IMR-90 (cell line): ENCODE measurements at regions not wholly inside any gene's neighbourhood (a gene's known extent, or its start where the extent isn't known, plus 50 kb on each side); places are given as distances from the start of the nearest gene placed in this dataset.

ENCODE experiments used
- ATAC-seq: fragments of 200-7000 bp; cut with Tn5 transposase; 2 replicates; pipeline ENCODE4 v1.9.1; 2020; ENCODE audit warnings: low read depth, mild to moderate bottlenecking, moderate library complexity
- BruUV-seq: library from RNA; stranded (reverse); fragments of 400-500 nt; replicated peaks from 2 replicates; lab custom pipeline; 2021; lab: Mats Ljungman, UMichigan
- CTCF ChIA-PET: fragments of 300-600 bp; formaldehyde crosslinking; extraction: SDS; loops from one replicate; lab custom pipeline; 2021; ENCODE audit warnings: antibody characterized with exemption; lab: Yijun Ruan, JAX
- POLR2A ChIA-PET: fragments of 300-600 bp; sonication (Branson Sonifier 250); formaldehyde crosslinking; loops from one replicate; lab custom pipeline; 2022; ENCODE audit warnings: antibody characterized with exemption; ENCODE audit not compliant: unreplicated experiment; lab: Charles Lee
- DNase-seq: peaks from one replicate; pipeline ENCODE4 v3.0.0; 2013
- H2AFZ ChIP-seq: replicated peaks from 2 replicates; pipeline ENCODE3; 2013; ENCODE audit warnings: low read length, mild to moderate bottlenecking; ENCODE audit not compliant: poor library complexity
- H2AK5ac ChIP-seq: 2 replicates; pipeline ENCODE4 v1.6.1; 2013; ENCODE audit warnings: low read depth, low read length, inconsistent platforms
- H2AK9ac ChIP-seq: replicated peaks from 2 replicates; pipeline ENCODE3; 2013; ENCODE audit warnings: mild to moderate bottlenecking, low read depth, low read length, moderate library complexity; ENCODE audit not compliant: poor library complexity
- H2BK120ac ChIP-seq: 2 replicates; pipeline ENCODE4 v1.6.1; 2013; ENCODE audit warnings: low read depth, low read length, inconsistent platforms
- H2BK15ac ChIP-seq: 3 replicates; pipeline ENCODE4 v1.6.1; 2013; ENCODE audit warnings: low read depth, low read length, inconsistent platforms
- H2BK20ac ChIP-seq: 2 replicates; pipeline ENCODE4 v1.6.1; 2013; ENCODE audit warnings: low read depth, mild to moderate bottlenecking, inconsistent platforms, low read length, moderate library complexity
- H2BK5ac ChIP-seq: 2 replicates; pipeline ENCODE4 v1.6.1; 2013; ENCODE audit warnings: mild to moderate bottlenecking, low read depth, low read length, inconsistent platforms; ENCODE audit not compliant: poor library complexity, severe bottlenecking
- H3K14ac ChIP-seq: replicated peaks from 2 replicates; pipeline ENCODE4 v1.6.1; 2013; ENCODE audit warnings: low read depth, low read length, inconsistent platforms
- H3K18ac ChIP-seq: 2 replicates; pipeline ENCODE4 v1.6.1; 2013; ENCODE audit warnings: low read depth, low read length, control low read depth
- H3K23ac ChIP-seq: 2 replicates; pipeline ENCODE4 v1.6.1; 2013; ENCODE audit warnings: low read depth, low read length, inconsistent platforms
- H3K27ac ChIP-seq: 2 replicates; pipeline ENCODE4 v1.5.1; 2013; ENCODE audit warnings: mild to moderate bottlenecking, control low read depth, low read length; ENCODE audit not compliant: insufficient read depth
- H3K27me3 ChIP-seq: 2 replicates; pipeline ENCODE4 v1.6.1; 2013; ENCODE audit warnings: low read length; ENCODE audit not compliant: control insufficient read depth, insufficient read depth
- H3K36me3 ChIP-seq: 2 replicates; pipeline ENCODE4 v1.6.1; 2013; ENCODE audit warnings: low read length, mixed read lengths; ENCODE audit not compliant: control insufficient read depth, insufficient read depth
- H3K4ac ChIP-seq: 2 replicates; pipeline ENCODE4 v1.6.1; 2013; ENCODE audit warnings: low read depth, low read length, inconsistent platforms
- H3K4me1 ChIP-seq: 2 replicates; pipeline ENCODE4 v1.6.1; 2013; ENCODE audit warnings: low read length, mixed read lengths; ENCODE audit not compliant: control insufficient read depth, insufficient read depth
- H3K4me2 ChIP-seq: 2 replicates; pipeline ENCODE4 v1.6.1; 2013; ENCODE audit warnings: low read depth, mild to moderate bottlenecking, control low read depth, low read length, moderate library complexity
- H3K4me3 ChIP-seq: 2 replicates; pipeline ENCODE4 v1.5.1; 2013; ENCODE audit warnings: low read depth, mild to moderate bottlenecking, control low read depth, low read length, moderate library complexity; ENCODE audit not compliant: insufficient read depth
- H3K56ac ChIP-seq: 2 replicates; pipeline ENCODE4 v1.6.1; 2013; ENCODE audit warnings: low read length, inconsistent platforms; ENCODE audit not compliant: insufficient read depth; ENCODE audit errors: extremely low read depth
- H3K79me1 ChIP-seq, 2 experiments: 2 replicates each; pipeline ENCODE4 v1.6.1; 2013; ENCODE audit warnings: low read length in 2 of 2, inconsistent platforms in 1 of 2, low read depth in 1 of 2
- H3K9ac ChIP-seq: 2 replicates; pipeline ENCODE4 v1.6.1; 2013; ENCODE audit warnings: low read depth, low read length, control low read depth
- H3K9me1 ChIP-seq: 2 replicates; pipeline ENCODE4 v1.6.1; 2013; ENCODE audit warnings: low read length, inconsistent platforms; ENCODE audit not compliant: insufficient read depth
- H3K9me3 ChIP-seq: 2 replicates; pipeline ENCODE4 v1.6.1; 2013; ENCODE audit warnings: low read length; ENCODE audit not compliant: control insufficient read depth, insufficient read depth
- H4K20me1 ChIP-seq: 2 replicates; pipeline ENCODE4 v1.6.1; 2013; ENCODE audit warnings: low read length, inconsistent platforms; ENCODE audit not compliant: insufficient read depth
- H4K5ac ChIP-seq: 2 replicates; pipeline ENCODE4 v1.6.1; 2013; ENCODE audit warnings: mild to moderate bottlenecking, low read depth, low read length, control low read depth
- H4K8ac ChIP-seq, 2 experiments: 2 replicates each; pipeline ENCODE4 v1.6.1; 2013; ENCODE audit warnings: low read depth in 2 of 2, low read length in 2 of 2, control low read depth in 1 of 2, inconsistent platforms in 1 of 2
- H4K91ac ChIP-seq: 2 replicates; pipeline ENCODE4 v1.6.1; 2013; ENCODE audit warnings: low read depth, low read length, inconsistent platforms; ENCODE audit not compliant: insufficient read depth
- BHLHE40 ChIP-seq: fragments of 150-350 bp; IDR thresholded peaks from 2 replicates; pipeline ENCODE4 v1.6.1; 2016; ENCODE audit warnings: mild to moderate bottlenecking, low read depth, low read length
- CEBPB ChIP-seq: IDR thresholded peaks from 2 replicates; pipeline ENCODE4 v1.6.1; 2012; ENCODE audit warnings: low read depth, low read length, improper control_type of control experiment
- CHD1 ChIP-seq: IDR thresholded peaks from 2 replicates; pipeline ENCODE4 v1.6.1; 2012; ENCODE audit warnings: low read depth, low read length, improper control_type of control experiment
- CTCF ChIP-seq: conservative IDR thresholded peaks from 2 replicates; pipeline ENCODE4 v1.5.1; 2012; ENCODE audit warnings: mild to moderate bottlenecking, low read depth, low read length, improper control_type of control experiment
- FOS ChIP-seq: fragments of 150-350 bp; IDR thresholded peaks from 2 replicates; pipeline ENCODE4 v1.6.1; 2016; ENCODE audit warnings: low read depth, low read length
- MAFK ChIP-seq: IDR thresholded peaks from 2 replicates; pipeline ENCODE4 v1.6.1; 2012; ENCODE audit warnings: low read depth, low read length, improper control_type of control experiment
- MAZ ChIP-seq: IDR thresholded peaks from 2 replicates; pipeline ENCODE4 v1.6.1; 2012; ENCODE audit warnings: low read depth, mild to moderate bottlenecking, low read length, improper control_type of control experiment, moderate library complexity, borderline replicate concordance
- MXI1 ChIP-seq: IDR thresholded peaks from 2 replicates; pipeline ENCODE4 v1.6.1; 2012; ENCODE audit warnings: low read depth, mild to moderate bottlenecking, low read length, moderate library complexity, borderline replicate concordance
- NFE2L2 ChIP-seq: fragments of 150-350 bp; IDR thresholded peaks from 2 replicates; pipeline ENCODE4 v1.6.1; 2016; ENCODE audit warnings: low read depth, mild to moderate bottlenecking, low read length
- POLR2A ChIP-seq: IDR thresholded peaks from 2 replicates; pipeline ENCODE4 v1.6.1; 2012; ENCODE audit warnings: mild to moderate bottlenecking, low read depth, low read length
- RAD21 ChIP-seq: IDR thresholded peaks from 2 replicates; pipeline ENCODE4 v1.6.1; 2012; ENCODE audit warnings: low read length, improper control_type of control experiment
- RCOR1 ChIP-seq: IDR thresholded peaks from 2 replicates; pipeline ENCODE4 v1.6.1; 2012; ENCODE audit warnings: mild to moderate bottlenecking, low read length, improper control_type of control experiment; ENCODE audit not compliant: insufficient replicate concordance
- RFX5 ChIP-seq: IDR thresholded peaks from 2 replicates; pipeline ENCODE4 v1.8.0; 2012; ENCODE audit warnings: low read depth, mild to moderate bottlenecking, low read length, moderate library complexity
- SMC3 ChIP-seq: fragments of 150-350 bp; IDR thresholded peaks from 2 replicates; pipeline ENCODE4 v1.6.1; 2016; ENCODE audit warnings: low read depth, mild to moderate bottlenecking, antibody characterized with exemption, low read length, moderate library complexity
- USF2 ChIP-seq: fragments of 150-350 bp; IDR thresholded peaks from 2 replicates; pipeline ENCODE4 v1.6.1; 2017; ENCODE audit warnings: mild to moderate bottlenecking, antibody characterized with exemption, low read length, low read depth
- WGBS, 2 experiments: methylation state at CpG; one replicate each; pipeline versions ENCODE4 v1.1.5 to v1.1.7; 2013; ENCODE audit warnings: missing lambda C conversion rate in 2 of 2; ENCODE audit not compliant: insufficient read length in 1 of 2; ENCODE audit errors: extremely low coverage in 2 of 2; 5-methylcytosine and 5-hydroxymethylcytosine counted together
- dilution Hi-C: fragments of 300-500 bp; cut with HindIII; formaldehyde crosslinking; loops from one replicate; pipeline ENCODE4 v1.14.3; 2018; ENCODE audit warnings: low sequenced_read_pairs; ENCODE audit not compliant: unreplicated experiment
- in situ Hi-C: fragments of 300-500 bp; cut with MboI; formaldehyde crosslinking; loops from 3 replicates; pipeline ENCODE4 v1.14.3; 2019; ENCODE audit warnings: low sequenced_read_pairs, inconsistent platforms, mixed read lengths
- intact Hi-C: fragments of 100-400 bp; cut with micrococcal nuclease; formaldehyde crosslinking; loops from 2 replicates; pipeline ENCODE4 v1.10.0; 2022
- TF ChIP-seq, protein P1 (sequence below): fragments of 150-350 bp; IDR thresholded peaks from 2 replicates; pipeline ENCODE4 v1.6.1; 2016; ENCODE audit warnings: low read depth, mild to moderate bottlenecking, low read length, moderate library complexity, borderline replicate concordance

GRCh38 chr2:120541553-120541932, 194.1 kb upstream of the GLI2 start:
- dilution Hi-C loops (no loop called here), intact Hi-C loops (no loop called here), in situ Hi-C loops (no loop called here)
- no peaks in the 10 kb centered on the region for H3K36me3 ChIP-seq
- H3K4me1 ChIP-seq = peaks cover 29% of the 10 kb centered on the region
- no TSS peak for BruUV-seq
- peak overlapping the region; percentile 14 for H2AFZ ChIP-seq
- no peak overlapping the region for H3K4me2 ChIP-seq
- H3K4me3 ChIP-seq = no peak overlapping the region
- H2BK5ac ChIP-seq = peak overlapping the region; percentile 39
- no peak overlapping the region for H3K9ac ChIP-seq
- H2BK120ac ChIP-seq = peak overlapping the region; percentile 67
- no peak for TF ChIP-seq MAFK
- no peak for TF ChIP-seq FOS
- TF ChIP-seq POLR2A = no peak
- no peak for TF ChIP-seq MAZ
- no peak for TF ChIP-seq RFX5
- no peak for TF ChIP-seq BHLHE40
- TF ChIP-seq SMC3 = no peak
- TF ChIP-seq, protein P1, sequence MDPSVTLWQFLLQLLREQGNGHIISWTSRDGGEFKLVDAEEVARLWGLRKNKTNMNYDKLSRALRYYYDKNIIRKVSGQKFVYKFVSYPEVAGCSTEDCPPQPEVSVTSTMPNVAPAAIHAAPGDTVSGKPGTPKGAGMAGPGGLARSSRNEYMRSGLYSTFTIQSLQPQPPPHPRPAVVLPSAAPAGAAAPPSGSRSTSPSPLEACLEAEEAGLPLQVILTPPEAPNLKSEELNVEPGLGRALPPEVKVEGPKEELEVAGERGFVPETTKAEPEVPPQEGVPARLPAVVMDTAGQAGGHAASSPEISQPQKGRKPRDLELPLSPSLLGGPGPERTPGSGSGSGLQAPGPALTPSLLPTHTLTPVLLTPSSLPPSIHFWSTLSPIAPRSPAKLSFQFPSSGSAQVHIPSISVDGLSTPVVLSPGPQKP = no peak
- TF ChIP-seq RCOR1 = no peak
- no peak for TF ChIP-seq RAD21
- no peak for TF ChIP-seq MXI1
- no peak for TF ChIP-seq USF2
- no peak for TF ChIP-seq NFE2L2
- TF ChIP-seq CTCF = no peak
- no peak for TF ChIP-seq CEBPB
- no peak for TF ChIP-seq CHD1
- WGBS, 2 experiments = 83% methylated on average over 3 of the region's 7 CpGs; no CpG with 5 or more reads in 1 of the 2 experiments
- no peaks in the 10 kb centered on the region for H3K79me1 ChIP-seq
- peaks cover 2% of the 10 kb centered on the region; the same call in 1 of the 2 replicates for H3K27me3 ChIP-seq
- H3K4ac ChIP-seq = peak overlapping the region; percentile 57
- no peak for ATAC-seq
- no peak overlapping the region for H3K56ac ChIP-seq
- peak overlapping the region; percentile 99 for H2AK5ac ChIP-seq
- H3K27ac ChIP-seq = peak overlapping the region; percentile 2; the same call in 1 of the 2 replicates
- H4K8ac ChIP-seq = peak overlapping the region; percentile 19 to 70; a peak in 3 of 4 replicates
- H4K20me1 ChIP-seq = no peaks in the 10 kb centered on the region
- peak overlapping the region; percentile 25; the same call in 2 of the 3 replicates for H2BK15ac ChIP-seq
- peak overlapping the region; percentile 48 for H2AK9ac ChIP-seq
- peaks cover 18% of the 10 kb centered on the region for H3K9me1 ChIP-seq
- ChIA-PET POLR2A (no interaction called here), CTCF (interaction anchor here (0.5 kb wide), 1 partner anchor 63 kb away, joined by 3 read pairs; no protein-coding TSS in a partner anchor)
- H3K23ac ChIP-seq = no peak overlapping the region
- H4K91ac ChIP-seq = peak overlapping the region; percentile 84
- H3K9me3 ChIP-seq = 0 out of 2 replicates have a peak, but pooled peaks cover 2% of the 10 kb centered on the region
- H4K5ac ChIP-seq = peak overlapping the region; percentile 1; the same call in 1 of the 2 replicates
- H3K14ac ChIP-seq = peak overlapping the region; percentile 2
- H2BK20ac ChIP-seq = peak overlapping the region; percentile 45
- peak; percentile 9 for DNase-seq
- peak overlapping the region; percentile 36 for H3K18ac ChIP-seq
